ENCODE measurements at regions not wholly inside any gene's neighbourhood (a gene's known extent, or its start where the extent isn't known, plus 50 kb on each side); places are given as distances from the start of the nearest gene placed in this dataset.

- DNase-seq (ENCODE audit: low read depth): no peak
Observed at GRCh38 chr5:99141534-99142128, 212.8 kb upstream of the CHD1 start.

DNA sequence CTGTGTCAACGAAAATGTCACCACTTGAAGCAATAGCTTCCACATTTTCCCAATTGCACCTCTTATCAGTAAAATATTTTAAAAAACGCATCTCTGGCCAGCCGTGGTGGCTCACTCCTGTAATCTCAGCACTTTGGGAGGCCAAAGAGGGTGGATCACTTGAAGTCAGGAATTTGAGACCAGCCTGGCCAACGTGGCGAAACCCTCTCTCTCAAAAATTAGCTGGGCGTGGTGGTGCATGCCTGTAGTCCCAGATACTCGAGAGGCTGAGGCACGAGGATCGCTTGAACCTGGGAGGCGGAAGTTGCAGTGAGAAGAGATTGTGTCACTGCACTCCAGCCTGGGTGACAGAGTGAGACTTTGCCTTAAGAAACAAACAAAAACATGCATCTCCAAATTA lies 210.1 kb upstream of the CHD1 start:
- no peak for DNase-seq (ENCODE audit: low read depth)

GRCh38 chr5:99133921-99134320 lies 205.1 kb upstream of the CHD1 start:
- DNase-seq (ENCODE audit: low read depth): no peak

DNA sequence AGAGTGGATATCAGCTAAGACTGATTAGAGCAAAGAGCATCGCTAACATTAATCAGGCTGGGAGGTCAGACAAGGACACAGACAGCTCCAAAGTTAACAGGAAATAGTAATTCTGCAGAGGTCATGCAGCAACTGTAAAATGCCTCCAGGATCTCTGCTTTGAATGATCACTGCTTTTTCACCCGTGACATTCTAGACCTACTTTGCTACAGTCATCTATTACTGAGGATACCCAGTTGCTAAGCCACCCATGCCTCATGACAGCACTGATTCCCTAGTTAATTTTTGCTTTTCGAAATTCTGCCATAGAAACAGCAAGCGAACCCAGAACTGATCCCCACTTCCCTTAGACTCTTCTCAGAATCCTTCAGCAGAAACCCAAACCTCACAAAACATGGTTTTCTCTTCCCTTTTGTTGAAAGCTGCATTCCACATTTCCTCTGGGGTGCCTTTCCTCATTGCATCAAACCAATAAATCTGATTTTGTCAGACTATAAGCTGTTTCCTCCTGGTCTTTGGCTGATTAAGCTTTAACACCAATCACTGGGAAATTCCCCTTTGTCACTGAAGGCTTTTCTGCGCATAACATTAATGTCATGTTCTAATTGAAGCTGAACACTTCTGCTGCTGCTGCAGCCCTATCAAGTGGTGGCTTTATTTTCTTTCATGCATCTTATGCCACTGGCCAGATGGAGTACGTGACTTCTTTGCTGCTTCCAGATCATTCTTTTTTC lies 201.1 kb upstream of the CHD1 start:
- no peak for DNase-seq (ENCODE audit: low read depth)

GRCh38 chr5:99122976-99123375 lies 194.2 kb upstream of the CHD1 start:
- no peak for DNase-seq (ENCODE audit: low read depth)

DNA sequence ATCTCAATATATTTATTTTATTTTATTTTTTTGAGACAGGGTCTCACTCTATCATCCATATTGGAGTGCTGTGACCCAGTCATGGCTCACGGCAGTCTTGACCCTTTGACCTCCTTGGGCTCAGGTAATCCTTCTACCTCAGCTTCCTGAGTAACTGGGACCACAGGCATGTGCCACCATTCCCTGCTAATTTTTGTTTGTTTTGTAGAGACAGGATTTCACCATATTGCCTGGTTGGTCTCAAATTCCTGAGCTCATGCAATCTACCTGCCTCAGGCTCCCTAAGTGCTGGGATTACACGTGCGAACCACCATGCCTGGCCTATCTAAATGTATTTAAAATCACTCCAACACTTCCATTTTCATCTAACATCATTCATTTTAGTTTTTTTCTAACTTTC lies 190.5 kb upstream of the CHD1 start:
- DNase-seq (ENCODE audit: low read depth): no peak

- DNase-seq (ENCODE audit: low read depth): no peak
Observed at GRCh38 chr5:99116526-99116925, 187.7 kb upstream of the CHD1 start.

DNA sequence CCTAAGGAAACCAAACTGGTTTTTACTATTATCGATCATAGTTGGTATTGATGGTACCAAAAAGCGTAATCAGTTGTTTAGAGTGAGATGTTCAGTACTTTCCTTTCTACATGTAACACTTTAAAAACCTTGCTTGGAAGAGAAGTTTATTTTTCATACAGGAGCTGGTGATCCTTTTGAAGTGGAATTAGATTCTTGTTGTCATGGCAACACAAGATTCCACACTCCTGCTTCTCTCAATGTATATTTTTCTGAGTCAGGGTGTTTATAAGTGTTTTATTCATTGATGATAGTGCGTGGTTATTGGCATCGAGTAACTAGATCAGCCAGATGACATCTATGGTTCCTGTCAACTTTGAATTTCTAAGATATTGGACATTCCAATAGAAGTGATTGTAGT lies 181.1 kb upstream of the CHD1 start:
- DNase-seq (ENCODE audit: low read depth): no peak

DNA sequence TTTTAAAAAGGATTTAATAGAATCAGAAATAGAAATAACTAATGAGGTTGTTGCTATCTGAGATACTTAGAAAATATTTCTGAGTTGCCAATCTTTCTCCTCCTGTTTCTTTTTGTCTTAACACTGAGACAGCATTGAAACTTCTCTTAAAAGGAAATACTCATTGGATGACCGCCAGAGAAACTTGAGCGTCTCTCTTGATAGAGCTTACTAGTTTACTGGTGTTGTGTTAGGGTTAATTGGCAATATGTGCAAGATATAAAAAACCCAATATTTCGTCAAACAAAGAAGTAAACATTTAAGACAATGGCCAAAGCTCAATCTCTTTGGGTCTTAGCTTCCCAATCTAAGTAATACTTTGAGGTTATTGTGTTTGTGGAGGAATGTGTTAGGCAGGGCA lies 176.4 kb upstream of the CHD1 start:
- DNase-seq (ENCODE audit: low read depth): peak; percentile 4

GRCh38 chr5:99104538-99105132 lies 175.8 kb upstream of the CHD1 start:
- peak; percentile 1 for DNase-seq (ENCODE audit: low read depth)

DNA sequence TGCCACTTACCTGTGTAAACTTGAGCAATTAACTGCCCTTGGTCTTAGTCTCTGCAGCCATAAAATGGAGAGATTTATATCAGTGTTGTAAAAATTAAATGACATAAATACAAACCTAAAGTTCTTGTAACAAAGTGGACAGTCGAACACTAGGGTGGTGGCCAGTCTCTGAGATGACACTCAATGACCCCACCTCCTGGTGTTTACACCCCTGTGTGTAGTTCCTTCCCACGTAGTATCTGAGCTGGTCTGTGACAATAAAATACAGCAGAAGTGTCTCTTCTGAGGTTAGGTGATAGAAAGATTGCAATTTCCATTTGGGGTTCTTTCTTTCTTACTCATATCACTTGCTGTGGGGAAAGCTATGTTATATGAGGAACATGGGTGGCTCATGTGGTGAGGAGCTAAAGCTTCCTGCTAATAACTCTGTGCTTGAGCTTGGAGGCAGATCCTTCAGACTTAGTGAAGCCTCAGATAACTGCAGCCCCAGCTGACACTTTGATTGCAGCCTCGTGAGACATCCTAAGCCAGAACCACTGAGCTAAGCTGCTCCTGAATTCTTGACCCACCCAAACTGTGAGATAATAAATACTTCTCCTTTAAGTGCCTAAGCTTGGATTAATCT lies 173.4 kb upstream of the CHD1 start:
- no peak for DNase-seq (ENCODE audit: low read depth)

GRCh38 chr5:99099691-99100090 lies 170.9 kb upstream of the CHD1 start:
- no peak for DNase-seq (ENCODE audit: low read depth)

- no peak for DNase-seq (ENCODE audit: low read depth)
Observed at GRCh38 chr5:99089822-99090549, 161.2 kb upstream of the CHD1 start.

GRCh38 chr5:99088309-99088708 lies 159.5 kb upstream of the CHD1 start:
- no peak for DNase-seq (ENCODE audit: low read depth)

- DNase-seq (ENCODE audit: low read depth): no peak
Observed at GRCh38 chr5:99083197-99083596, 154.4 kb upstream of the CHD1 start.

DNA sequence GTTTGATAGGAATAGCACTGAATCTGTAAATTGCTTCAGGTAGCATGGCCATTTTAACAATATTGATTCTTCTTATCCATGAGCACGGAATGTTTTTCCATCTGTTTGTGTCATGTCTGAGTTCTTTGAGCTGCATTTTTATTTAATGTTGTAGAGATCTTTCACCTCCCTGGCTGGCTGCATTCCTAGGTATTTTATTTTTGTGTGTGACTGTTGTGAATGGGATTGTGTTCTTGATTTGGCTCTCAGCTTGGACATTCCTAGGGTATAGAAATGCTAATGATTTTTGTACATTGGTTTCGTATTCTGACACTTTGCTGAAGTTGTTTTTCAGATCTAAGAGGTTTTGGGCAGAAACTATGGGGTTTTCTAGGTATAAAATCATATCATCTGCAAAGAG lies 152.9 kb upstream of the CHD1 start:
- no peak for DNase-seq (ENCODE audit: low read depth)

DNA sequence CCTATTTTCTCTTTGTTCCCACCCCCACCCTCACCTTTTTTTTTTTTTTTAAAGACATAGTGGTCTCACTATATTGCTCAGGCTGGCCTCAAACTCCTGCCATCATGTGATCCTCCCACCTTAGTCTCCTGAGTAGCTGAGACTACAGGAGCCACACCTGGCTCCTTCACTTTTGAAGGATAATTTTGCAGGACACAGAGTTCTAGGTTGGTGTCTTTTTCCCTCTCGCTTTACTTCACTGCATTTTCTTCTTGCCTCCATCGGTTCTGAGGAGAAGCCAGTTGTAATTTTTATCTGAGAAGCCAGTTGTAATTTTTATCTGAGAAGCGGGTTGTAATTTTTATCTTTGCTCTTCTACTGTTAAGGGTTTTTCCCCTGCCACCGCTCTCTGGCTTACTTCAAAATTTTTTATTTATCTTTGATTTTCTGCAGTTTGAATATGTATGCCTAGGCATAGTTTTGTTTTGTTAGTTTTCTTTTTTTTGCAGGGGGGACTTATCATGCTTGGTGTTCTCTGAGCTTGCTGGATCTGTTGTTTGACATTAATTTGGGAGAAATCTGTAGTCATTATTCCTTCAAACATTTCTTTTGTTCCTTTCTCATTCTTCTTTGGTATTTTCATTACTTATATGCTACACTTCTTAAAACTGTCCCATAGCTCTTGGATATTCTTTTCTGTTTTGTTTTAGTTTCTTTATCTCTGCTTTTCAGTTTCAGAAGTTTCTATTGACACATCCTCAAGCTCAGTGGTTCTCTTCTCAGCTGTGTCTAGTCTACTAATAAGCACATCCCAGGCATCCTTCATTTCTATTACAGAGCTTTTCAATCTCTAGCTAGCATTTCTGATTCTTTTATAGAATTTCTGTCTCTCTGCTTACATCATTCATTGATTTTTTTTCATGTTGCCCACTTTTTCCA lies 148.2 kb upstream of the CHD1 start:
- no peak for DNase-seq (ENCODE audit: low read depth)

DNA sequence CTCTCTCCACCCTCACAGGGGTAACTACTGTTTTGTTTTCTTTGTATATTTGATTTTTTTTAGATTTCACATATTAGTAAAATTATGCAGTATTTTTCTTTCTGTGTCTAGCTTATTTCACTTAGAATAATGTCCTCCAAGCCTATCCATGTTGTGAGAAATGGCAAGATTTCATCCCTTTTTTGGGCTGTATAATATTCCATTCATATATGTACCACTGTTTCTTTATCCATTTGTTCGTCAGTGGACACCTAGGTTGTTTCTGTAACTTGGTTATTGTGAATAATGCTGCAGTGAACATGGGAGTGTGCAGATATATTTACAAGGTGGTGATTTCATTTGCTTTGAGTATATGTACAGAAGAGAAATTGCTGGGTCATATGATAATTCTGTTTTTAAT lies 144.0 kb upstream of the CHD1 start:
- DNase-seq (ENCODE audit: low read depth): no peak

- no peak for DNase-seq (ENCODE audit: low read depth)
Observed at GRCh38 chr5:99070822-99071221, 142.0 kb upstream of the CHD1 start.

- no peak for DNase-seq (ENCODE audit: low read depth)
Observed at GRCh38 chr5:99070362-99070761, 141.6 kb upstream of the CHD1 start.
